B cell (primary cell): ENCODE measurements at regions not wholly inside any gene's neighbourhood (a gene's known extent, or its start where the extent isn't known, plus 50 kb on each side); places are given as distances from the start of the nearest gene placed in this dataset.

ENCODE experiments used
- ATAC-seq: fragments of 200-7000 bp; cut with Tn5 transposase; one replicate; pipeline ENCODE4 v1.10.0; 2021; ENCODE audit warnings: low read depth, mild to moderate bottlenecking, moderate number of reproducible peaks, moderate library complexity
- CTCF ChIA-PET: fragments of 350-600 bp; sonication (Branson Sonifier 250); formaldehyde crosslinking; loops from one replicate; lab custom pipeline; 2021; ENCODE audit warnings: antibody characterized with exemption, inconsistent platforms; lab: Charles Lee
- POLR2A ChIA-PET: fragments of 350-600 bp; sonication (Branson Sonifier 250); formaldehyde crosslinking; loops from one replicate; lab custom pipeline; 2021; ENCODE audit warnings: antibody characterized with exemption; lab: Charles Lee
- DNase-seq: peaks from one replicate; pipeline ENCODE4 v3.0.0; 2013
- H2AFZ ChIP-seq: 2 replicates; pipeline ENCODE4 v1.6.1; 2012; ENCODE audit warnings: mild to moderate bottlenecking, low read depth, low read length; ENCODE audit not compliant: insufficient read depth, poor library complexity, severe bottlenecking
- H3K27ac ChIP-seq, 2 donors: 1 replicate in 1 of 2; 2 replicates in 1 of 2; pipeline ENCODE4 v1.5.1; 2012 to 2013; ENCODE audit warnings: low read length in 2 of 2, mild to moderate bottlenecking in 2 of 2, moderate library complexity in 1 of 2
- H3K27me3 ChIP-seq, 4 experiments: fragments of 200-600 bp in 1 of 4; sonication (generic) in 1 of 4; replicated peaks in 1 of 4; 1 replicate in 2 of 4; 2 replicates in 2 of 4; pipeline versions ENCODE4 v1.6.1 to v1.7.0; 2013 to 2016; ENCODE audit warnings: low read length in 3 of 4, mild to moderate bottlenecking in 2 of 4, mixed read lengths in 1 of 4, moderate library complexity in 1 of 4; ENCODE audit not compliant: insufficient read depth in 4 of 4, control insufficient read depth in 3 of 4; ENCODE audit errors: control extremely low read depth in 1 of 4
- H3K36me3 ChIP-seq, 2 experiments: replicated peaks in 1 of 2; 1 replicate in 1 of 2; 2 replicates in 1 of 2; pipeline versions ENCODE4 v1.6.1 to v1.7.1; 2013; ENCODE audit warnings: low read length in 1 of 2; ENCODE audit not compliant: insufficient read depth in 2 of 2, control insufficient read depth in 1 of 2; ENCODE audit errors: control extremely low read depth in 1 of 2, extremely low read depth in 1 of 2
- H3K4me1 ChIP-seq, 2 donors: fragments of 200-600 bp in 1 of 2; sonication (generic) in 1 of 2; 1 replicate in 1 of 2; 2 replicates in 1 of 2; pipeline versions ENCODE4 v1.5.1 to v1.6.1; 2013 to 2017; ENCODE audit warnings: low read length in 2 of 2; ENCODE audit not compliant: control insufficient read depth in 2 of 2, insufficient read depth in 2 of 2
- H3K4me2 ChIP-seq: replicated peaks from 2 replicates; pipeline ENCODE3; 2012; ENCODE audit warnings: mild to moderate bottlenecking, low read depth, low read length; ENCODE audit not compliant: poor library complexity, severe bottlenecking
- H3K4me3 ChIP-seq, 5 experiments: fragments of 200-600 bp in 1 of 5; sonication (generic) in 1 of 5; 1 replicate in 3 of 5; 2 replicates in 2 of 5; pipeline versions ENCODE4 v1.5.1 to v1.7.0; 2011 to 2016; ENCODE audit warnings: low read length in 4 of 5, mild to moderate bottlenecking in 4 of 5, low read depth in 2 of 5, control low read depth in 1 of 5, moderate library complexity in 1 of 5; ENCODE audit not compliant: insufficient read depth in 1 of 5; ENCODE audit errors: control extremely low read depth in 1 of 5, extremely low read depth in 1 of 5
- H3K79me2 ChIP-seq: fragments of 200-600 bp; sonication (generic); one replicate; pipeline ENCODE4 v1.6.0; 2016; ENCODE audit warnings: low read length; ENCODE audit not compliant: control insufficient read depth, insufficient read depth
- H3K9ac ChIP-seq: fragments of 200-600 bp; sonication (generic); 2 replicates; pipeline ENCODE4 v1.6.1; 2017; ENCODE audit warnings: mild to moderate bottlenecking, low read length, moderate library complexity
- H3K9me3 ChIP-seq, 3 donors: one replicate each; pipeline versions ENCODE4 v1.6.1 to v1.7.1; 2013; ENCODE audit warnings: low read length in 2 of 3; ENCODE audit not compliant: control insufficient read depth in 2 of 3, insufficient read depth in 1 of 3; ENCODE audit errors: control extremely low read depth in 1 of 3
- H4K20me1 ChIP-seq: 2 replicates; pipeline ENCODE4 v1.6.0; 2012; ENCODE audit warnings: mild to moderate bottlenecking, low read length; ENCODE audit not compliant: insufficient read depth, control insufficient read depth, poor library complexity, severe bottlenecking
- H3K27ac Mint-ChIP-seq: one replicate; pipeline ENCODE4 v1.8.0; 2021; ENCODE audit warnings: mixed read lengths
- H3K27me3 Mint-ChIP-seq: one replicate; pipeline ENCODE4 v1.8.0; 2021; ENCODE audit warnings: mixed read lengths
- H3K4me1 Mint-ChIP-seq: one replicate; pipeline ENCODE4 v1.8.0; 2021; ENCODE audit warnings: mixed read lengths
- H3K4me3 Mint-ChIP-seq: one replicate; pipeline ENCODE4 v1.8.0; 2021; ENCODE audit warnings: mixed read lengths
- H3K9me3 Mint-ChIP-seq: one replicate; pipeline ENCODE4 v1.8.0; 2022; ENCODE audit warnings: mixed read lengths; ENCODE audit not compliant: insufficient read depth
- CTCF ChIP-seq: fragments of 200-600 bp; IDR thresholded peaks from one replicate; pipeline ENCODE4 v1.8.0; 2022; ENCODE audit warnings: antibody characterized with exemption, mild to moderate bottlenecking
- EZH2 ChIP-seq: IDR thresholded peaks from 2 replicates; pipeline ENCODE4 v1.6.1; 2012; ENCODE audit warnings: borderline replicate concordance, low read depth, mild to moderate bottlenecking, moderate library complexity, low read length; ENCODE audit not compliant: insufficient read depth, poor library complexity, severe bottlenecking
- WGBS: methylation state at CpG from one replicate; pipeline ENCODE4 v1.1.5; 2013; ENCODE audit warnings: missing lambda C conversion rate; ENCODE audit not compliant: insufficient coverage; 5-methylcytosine and 5-hydroxymethylcytosine counted together
- intact Hi-C: fragments of 100-400 bp; cut with micrococcal nuclease; formaldehyde crosslinking; loops from one replicate; pipeline ENCODE4 v1.10.0; 2022

- H4K20me1 ChIP-seq: no peaks in the 10 kb centered on the region
- DNase-seq: no peak
- intact Hi-C loops: no loop called here
- no peak overlapping the region for H3K27ac ChIP-seq
- H3K9me3 ChIP-seq: no peaks in the 10 kb centered on the region
- no peak overlapping the region for H2AFZ ChIP-seq
- Mint-ChIP-seq H3K9me3 (no peaks in the 10 kb centered on the region), H3K27me3 (no peaks in the 10 kb centered on the region), H3K4me3 (no peak overlapping the region), H3K27ac (no peak overlapping the region), H3K4me1 (no peaks in the 10 kb centered on the region)
- TF ChIP-seq EZH2 (no peak), CTCF (no peak)
- H3K36me3 ChIP-seq: no peaks in the 10 kb centered on the region
- ChIA-PET CTCF (no interaction called here), POLR2A (no interaction called here)
- 83% methylated on average over 2 of the region's 5 CpGs for WGBS
- no peak overlapping the region for H3K9ac ChIP-seq
- no peak overlapping the region for H3K4me2 ChIP-seq
- no peak for ATAC-seq
- H3K79me2 ChIP-seq: no peaks in the 10 kb centered on the region
- H3K27me3 ChIP-seq: no peaks in the 10 kb centered on the region
- no peaks in the 10 kb centered on the region for H3K4me1 ChIP-seq
- no peak overlapping the region for H3K4me3 ChIP-seq
Measured at GRCh38 chr9:7909537-7909936, 110.0 kb upstream of the DMAC1 start.

- ATAC-seq (no peak), DNase-seq (no peak)
- ChIA-PET CTCF (no interaction called here), POLR2A (no interaction called here)
- H3K4me2 ChIP-seq: no peak overlapping the region
- intact Hi-C loops: no loop called here
- TF ChIP-seq EZH2 (no peak), CTCF (no peak)
- no peaks in the 10 kb centered on the region for H3K36me3 ChIP-seq
- Mint-ChIP-seq H3K4me1 (no peaks in the 10 kb centered on the region), H3K9me3 (no peaks in the 10 kb centered on the region), H3K4me3 (no peak overlapping the region), H3K27me3 (no peaks in the 10 kb centered on the region), H3K27ac (no peak overlapping the region)
- H3K9ac ChIP-seq: no peak overlapping the region
- no peaks in the 10 kb centered on the region for H3K79me2 ChIP-seq
- H3K4me3 ChIP-seq: no peak overlapping the region
- H3K27ac ChIP-seq: no peak overlapping the region
- H3K9me3 ChIP-seq: no peaks in the 10 kb centered on the region
- H3K4me1 ChIP-seq: no peaks in the 10 kb centered on the region
- H2AFZ ChIP-seq: no peak overlapping the region
- H4K20me1 ChIP-seq: no peaks in the 10 kb centered on the region
- H3K27me3 ChIP-seq: no peaks in the 10 kb centered on the region
- no CpG with 5 or more reads among the region's 5 CpGs for WGBS
Measured at GRCh38 chr9:7907551-7908337, 108.2 kb upstream of the DMAC1 start.
